ENCODE measurements at regions not wholly inside any gene's neighbourhood (a gene's known extent, or its start where the extent isn't known, plus 50 kb on each side); places are given as distances from the start of the nearest gene placed in this dataset.
A peak's percentile ranks its signal among the peaks of the same experiment; 100 is the strongest.

- no peak for TF ChIP-seq CSDC2 (CRISPR knock-in tag; IDR thresholded peaks at IDR 0.05)
- TF ChIP-seq TCF4 (CRISPR knock-in tag; IDR thresholded peaks at IDR 0.05; ENCODE audit: borderline replicate concordance) = no peak
- no peak for TF ChIP-seq ZFP3 (CRISPR knock-in tag; IDR thresholded peaks at IDR 0.05)
- TF ChIP-seq, protein P1, sequence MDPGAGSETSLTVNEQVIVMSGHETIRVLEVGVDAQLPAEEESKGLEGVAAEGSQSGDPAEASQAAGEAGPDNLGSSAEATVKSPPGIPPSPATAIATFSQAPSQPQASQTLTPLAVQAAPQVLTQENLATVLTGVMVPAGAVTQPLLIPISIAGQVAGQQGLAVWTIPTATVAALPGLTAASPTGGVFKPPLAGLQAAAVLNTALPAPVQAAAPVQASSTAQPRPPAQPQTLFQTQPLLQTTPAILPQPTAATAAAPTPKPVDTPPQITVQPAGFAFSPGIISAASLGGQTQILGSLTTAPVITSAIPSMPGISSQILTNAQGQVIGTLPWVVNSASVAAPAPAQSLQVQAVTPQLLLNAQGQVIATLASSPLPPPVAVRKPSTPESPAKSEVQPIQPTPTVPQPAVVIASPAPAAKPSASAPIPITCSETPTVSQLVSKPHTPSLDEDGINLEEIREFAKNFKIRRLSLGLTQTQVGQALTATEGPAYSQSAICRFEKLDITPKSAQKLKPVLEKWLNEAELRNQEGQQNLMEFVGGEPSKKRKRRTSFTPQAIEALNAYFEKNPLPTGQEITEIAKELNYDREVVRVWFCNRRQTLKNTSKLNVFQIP (CRISPR knock-in tag; IDR thresholded peaks at IDR 0.05; ENCODE audit: borderline replicate concordance, low read depth) = no peak
- TF ChIP-seq CSRNP3 (CRISPR knock-in tag; IDR thresholded peaks at IDR 0.05) = no peak
- no peak for TF ChIP-seq ARNTL (CRISPR knock-in tag; IDR thresholded peaks at IDR 0.05; ENCODE audit: borderline replicate concordance, low read depth)
- no peak for TF ChIP-seq TOX (CRISPR knock-in tag; IDR thresholded peaks at IDR 0.05; ENCODE audit: borderline replicate concordance)
- TF ChIP-seq ZC3H10 (CRISPR knock-in tag; IDR thresholded peaks at IDR 0.05) = no peak
- no peak for TF ChIP-seq ZNF565 (CRISPR knock-in tag; conservative IDR thresholded peaks at IDR 0.05; ENCODE audit: low read depth)
- no peak for TF ChIP-seq SNAI2 (CRISPR knock-in tag; IDR thresholded peaks at IDR 0.05)
- TF ChIP-seq ISL1 (CRISPR knock-in tag; IDR thresholded peaks at IDR 0.05) = no peak
- TF ChIP-seq TSHZ2 (CRISPR knock-in tag; IDR thresholded peaks at IDR 0.05) = no peak
- no peak for TF ChIP-seq RARB (CRISPR knock-in tag; IDR thresholded peaks at IDR 0.05)
- no peak for TF ChIP-seq PPARA (CRISPR knock-in tag; IDR thresholded peaks at IDR 0.05; ENCODE audit: borderline replicate concordance)
- no peak for TF ChIP-seq BACH2 (CRISPR knock-in tag; IDR thresholded peaks at IDR 0.05; ENCODE audit: borderline replicate concordance)
- no peak for TF ChIP-seq ESRRG (CRISPR knock-in tag; IDR thresholded peaks at IDR 0.05)
- peak; percentile 89 for ATAC-seq
These were observed 197.3 kb downstream of the OR13H1 start for GRCh38 chrX:131741103-131741581.

- peak; percentile 8; the same call in 2 of the 3 replicates for ATAC-seq
- TF ChIP-seq ZNF70 (CRISPR knock-in tag; IDR thresholded peaks at IDR 0.05) (no peak), TCF4 (CRISPR knock-in tag; IDR thresholded peaks at IDR 0.05; ENCODE audit: borderline replicate concordance) (no peak), BACH2 (CRISPR knock-in tag; IDR thresholded peaks at IDR 0.05; ENCODE audit: borderline replicate concordance) (no peak), ZNF8 (CRISPR knock-in tag; IDR thresholded peaks at IDR 0.05) (no peak), ZC3H10 (CRISPR knock-in tag; IDR thresholded peaks at IDR 0.05) (no peak), SNAI2 (CRISPR knock-in tag; IDR thresholded peaks at IDR 0.05) (no peak), TOX (CRISPR knock-in tag; IDR thresholded peaks at IDR 0.05; ENCODE audit: borderline replicate concordance) (no peak), TSHZ2 (CRISPR knock-in tag; IDR thresholded peaks at IDR 0.05) (no peak), ZNF565 (CRISPR knock-in tag; conservative IDR thresholded peaks at IDR 0.05; ENCODE audit: low read depth) (no peak), PATZ1 (CRISPR knock-in tag; IDR thresholded peaks at IDR 0.05; ENCODE audit: borderline replicate concordance) (no peak), RARB (CRISPR knock-in tag; IDR thresholded peaks at IDR 0.05) (no peak), GLIS3 (CRISPR knock-in tag; IDR thresholded peaks at IDR 0.05) (no peak), CSRNP3 (CRISPR knock-in tag; IDR thresholded peaks at IDR 0.05) (no peak)
- TF ChIP-seq, protein P1 (CRISPR knock-in tag; IDR thresholded peaks at IDR 0.05; ENCODE audit: borderline replicate concordance, low read depth) = no peak
These were observed 202.1 kb downstream of the OR13H1 start for GRCh38 chrX:131745942-131746489.

Data from SK-N-SH treated with all-trans-retinoic acid at 6 μM for 48 hours (cell line).